ENCODE measurements at regions not wholly inside any gene's neighbourhood (a gene's known extent, or its start where the extent isn't known, plus 50 kb on each side); places are given as distances from the start of the nearest gene placed in this dataset.

DNA sequence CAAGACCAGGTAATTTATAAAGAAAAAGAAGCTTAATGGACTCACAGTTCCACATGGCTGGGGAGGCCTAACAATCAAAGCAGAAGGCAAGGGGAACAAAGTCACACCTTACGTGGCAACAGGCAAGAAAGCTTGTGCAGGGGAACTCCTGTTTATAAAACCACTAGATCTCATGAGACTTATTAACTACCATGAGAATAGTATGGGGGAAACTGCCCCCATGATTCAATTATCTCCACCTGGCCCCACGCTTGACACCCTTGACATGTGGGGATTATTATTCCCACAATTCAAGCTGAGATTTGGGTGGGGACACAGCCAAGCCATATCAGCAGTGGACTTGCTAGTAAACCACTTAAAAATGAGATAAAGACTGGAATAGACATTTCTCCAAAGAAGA is 451.7 kb downstream of the DNAJB9 start:
- TF ChIP-seq, protein P1, sequence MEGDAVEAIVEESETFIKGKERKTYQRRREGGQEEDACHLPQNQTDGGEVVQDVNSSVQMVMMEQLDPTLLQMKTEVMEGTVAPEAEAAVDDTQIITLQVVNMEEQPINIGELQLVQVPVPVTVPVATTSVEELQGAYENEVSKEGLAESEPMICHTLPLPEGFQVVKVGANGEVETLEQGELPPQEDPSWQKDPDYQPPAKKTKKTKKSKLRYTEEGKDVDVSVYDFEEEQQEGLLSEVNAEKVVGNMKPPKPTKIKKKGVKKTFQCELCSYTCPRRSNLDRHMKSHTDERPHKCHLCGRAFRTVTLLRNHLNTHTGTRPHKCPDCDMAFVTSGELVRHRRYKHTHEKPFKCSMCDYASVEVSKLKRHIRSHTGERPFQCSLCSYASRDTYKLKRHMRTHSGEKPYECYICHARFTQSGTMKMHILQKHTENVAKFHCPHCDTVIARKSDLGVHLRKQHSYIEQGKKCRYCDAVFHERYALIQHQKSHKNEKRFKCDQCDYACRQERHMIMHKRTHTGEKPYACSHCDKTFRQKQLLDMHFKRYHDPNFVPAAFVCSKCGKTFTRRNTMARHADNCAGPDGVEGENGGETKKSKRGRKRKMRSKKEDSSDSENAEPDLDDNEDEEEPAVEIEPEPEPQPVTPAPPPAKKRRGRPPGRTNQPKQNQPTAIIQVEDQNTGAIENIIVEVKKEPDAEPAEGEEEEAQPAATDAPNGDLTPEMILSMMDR (conservative IDR thresholded peaks at IDR 0.05): no peak
- H3K27ac ChIP-seq: no peak overlapping the region

DNA sequence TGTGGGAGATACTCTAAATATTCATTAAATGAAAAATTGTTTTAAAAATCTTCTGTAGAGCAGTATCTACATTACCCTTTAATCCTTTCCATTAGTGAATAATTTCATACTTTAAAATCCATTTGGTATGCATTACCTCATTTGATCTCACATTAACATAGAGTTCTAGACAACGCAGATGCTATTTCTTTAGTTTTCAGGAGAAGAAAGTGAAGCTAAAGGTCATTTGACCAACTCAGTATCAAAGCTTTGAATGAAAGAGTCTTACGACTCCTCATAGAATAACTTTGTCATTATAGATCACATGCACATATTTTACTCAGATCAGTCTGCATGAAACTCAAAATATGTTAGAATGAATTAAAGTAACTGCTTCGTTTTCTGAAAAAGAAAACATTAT is 460.2 kb downstream of the DNAJB9 start:
- TF ChIP-seq, protein P1 (conservative IDR thresholded peaks at IDR 0.05): no peak

DNA sequence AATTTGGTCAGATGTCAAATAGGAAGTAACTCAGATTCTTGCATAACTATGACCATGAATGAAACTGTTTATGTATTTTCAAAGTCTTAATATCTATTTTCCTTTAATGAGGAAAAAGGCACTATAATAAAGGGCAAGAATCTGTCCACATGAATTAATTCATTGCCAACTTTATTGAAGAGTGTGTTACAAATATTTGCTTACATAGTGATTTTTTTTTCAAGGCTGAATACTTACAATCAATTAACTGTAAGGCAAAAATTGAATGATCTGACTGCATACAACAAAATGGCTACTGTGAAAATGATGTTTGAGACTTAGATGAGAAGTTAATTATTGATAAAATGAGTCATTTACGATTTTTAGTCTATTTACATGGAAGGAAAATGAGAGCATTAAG is 475.0 kb downstream of the DNAJB9 start:
- TF ChIP-seq, protein P1 (conservative IDR thresholded peaks at IDR 0.05): no peak
- no peak overlapping the region for H3K27ac ChIP-seq

More for the DNA sequence above, 460.2 kb downstream of the DNAJB9 start:
- H3K27ac ChIP-seq: no peak overlapping the region

DNA sequence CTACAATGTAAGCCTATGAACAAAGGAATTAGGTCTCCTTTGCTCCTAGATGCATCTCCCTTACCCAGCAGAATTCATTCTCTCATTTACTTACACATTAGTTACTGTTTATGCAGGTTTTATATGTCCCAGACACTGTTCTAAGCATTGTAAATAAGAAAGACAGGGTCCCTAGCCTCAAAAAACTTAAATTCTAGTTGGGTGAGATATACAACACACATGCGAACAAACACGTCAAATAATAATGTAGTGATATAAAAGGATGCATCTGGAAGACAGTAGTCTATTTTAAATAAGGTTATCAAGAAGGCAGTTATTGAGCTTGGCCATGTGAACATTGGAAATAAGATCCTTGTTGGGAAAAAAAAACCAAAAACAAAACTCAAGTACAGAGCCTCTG is 479.7 kb downstream of the DNAJB9 start:
- no peak overlapping the region for H3K27ac ChIP-seq
- TF ChIP-seq, protein P1 (conservative IDR thresholded peaks at IDR 0.05): no peak

DNA sequence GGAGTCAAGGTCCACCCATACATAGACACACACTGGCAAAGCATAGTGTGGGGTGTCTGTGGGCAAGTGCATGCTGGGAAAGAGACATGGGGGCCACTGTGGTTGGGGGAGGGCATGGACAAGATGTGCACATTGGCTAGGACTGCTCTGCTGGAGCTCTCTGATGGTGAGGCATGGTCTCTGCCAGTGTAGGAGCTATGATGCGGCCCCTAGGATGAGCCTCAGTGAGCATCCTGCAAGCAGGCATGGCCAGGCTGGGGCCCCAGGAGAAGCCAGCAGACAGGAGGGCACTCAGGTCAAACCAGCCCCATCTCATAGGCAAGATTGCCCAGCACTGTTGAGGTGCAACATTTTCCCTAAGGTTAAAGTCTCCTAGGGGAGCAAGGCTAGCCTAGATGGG is 489.4 kb downstream of the DNAJB9 start:
- no peak overlapping the region for H3K27ac ChIP-seq
- TF ChIP-seq, protein P1 (conservative IDR thresholded peaks at IDR 0.05): no peak

DNA sequence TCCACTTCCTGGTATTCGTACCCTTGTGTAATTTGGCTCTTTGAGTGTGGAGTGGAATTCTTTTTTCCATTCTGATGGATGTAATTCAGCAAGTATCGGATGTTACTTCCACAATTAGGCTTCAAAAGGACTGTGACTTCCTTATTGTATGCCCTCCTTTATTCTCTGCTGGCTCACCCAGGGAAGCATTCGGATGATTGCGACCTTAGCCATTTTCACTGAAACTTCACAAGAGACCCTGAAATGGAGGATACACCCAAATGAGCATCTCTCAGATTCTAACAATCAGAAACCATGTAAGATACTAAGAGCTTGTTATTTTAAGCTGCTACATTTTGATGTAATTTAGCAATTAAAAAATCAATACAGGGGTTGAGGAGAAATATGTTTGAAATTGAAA is 493.1 kb downstream of the DNAJB9 start:
- H3K27ac ChIP-seq: no peak overlapping the region
- TF ChIP-seq, protein P1 (conservative IDR thresholded peaks at IDR 0.05): no peak

DNA sequence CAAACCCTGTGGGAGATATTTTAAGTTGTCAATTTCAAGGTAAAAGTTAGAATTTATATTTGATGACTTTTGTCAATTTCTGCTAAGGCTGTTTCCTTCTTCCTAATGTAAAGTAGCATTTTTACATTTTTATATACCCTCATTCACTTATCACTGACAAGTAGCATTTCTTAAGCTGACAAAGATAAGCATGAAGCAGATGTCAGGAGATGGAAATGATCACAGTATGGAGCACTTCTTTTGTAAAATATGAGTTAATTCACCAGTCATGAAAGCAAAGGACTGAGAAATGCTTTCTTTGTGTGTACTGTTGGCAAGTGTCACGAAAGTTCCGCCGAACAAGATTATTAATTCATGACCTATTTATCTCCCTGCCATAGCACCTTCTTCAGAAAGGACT is 503.9 kb downstream of the DNAJB9 start:
- TF ChIP-seq, protein P1 (conservative IDR thresholded peaks at IDR 0.05): no peak
- no peak overlapping the region for H3K27ac ChIP-seq

All from VCaP (cell line).